ENCODE measurements at regions not wholly inside any gene's neighbourhood (a gene's known extent, or its start where the extent isn't known, plus 50 kb on each side); places are given as distances from the start of the nearest gene placed in this dataset.

DNA sequence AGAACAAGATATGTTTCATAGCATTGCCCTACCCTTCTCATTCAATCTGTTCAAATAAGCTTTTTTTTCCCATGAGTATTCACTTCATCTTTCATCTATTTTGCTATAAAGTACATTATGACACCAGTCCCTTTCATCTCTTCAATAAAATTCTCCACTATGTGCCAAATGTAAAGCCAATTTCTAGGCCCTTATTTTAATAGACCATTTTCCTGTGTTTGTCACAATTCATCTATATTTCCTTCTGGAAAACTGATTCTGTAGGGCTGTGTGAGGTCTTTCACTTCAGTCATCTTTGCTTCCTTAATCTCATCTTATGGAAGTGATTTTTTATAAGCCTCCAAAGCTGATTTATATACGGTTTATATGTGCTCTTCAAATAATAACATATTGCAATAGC is 992.4 kb upstream of the EYS start:
- no TSS peak for BruUV-seq (replicated peaks)
- 0% methylated on average over 1 of the region's 1 CpG for WGBS (ENCODE audit: insufficient coverage, insufficient replicate concordance, low lambda C conversion rate, missing lambda C conversion rate)
- Histone ChIP-seq H3K27me3 (replicated peaks in 1 of 2; ENCODE audit: control insufficient read depth in 2 of 2, insufficient read depth in 2 of 2, low read length in 1 of 2) (no peaks in the 10 kb centered on the region), H2AFZ (ENCODE audit: control insufficient read depth, low read depth, low read length) (no peak overlapping the region), H4K20me1 (ENCODE audit: control insufficient read depth, insufficient read depth) (no peaks in the 10 kb centered on the region), H3K9ac (ENCODE audit: control insufficient read depth, insufficient read depth, low read length) (no peak overlapping the region), H3K36me3 (ENCODE audit: control insufficient read depth in 2 of 2, insufficient read depth in 2 of 2, low read length in 1 of 2) (no peaks in the 10 kb centered on the region), H3K9me3 (replicated peaks; ENCODE audit: control insufficient read depth, insufficient read depth, low read length) (no peaks in the 10 kb centered on the region; the same call in 2 of the 3 replicates), H3K4me1 (ENCODE audit: control insufficient read depth, insufficient read depth, low read length) (no peaks in the 10 kb centered on the region), H3K4me2 (ENCODE audit: control insufficient read depth, insufficient read depth) (no peak overlapping the region), H3K4me3 (no peak overlapping the region), H3K79me2 (ENCODE audit: control insufficient read depth, insufficient read depth, low read length) (no peaks in the 10 kb centered on the region), H3K27ac (ENCODE audit: control insufficient read depth, insufficient read depth) (no peak overlapping the region)
- ATAC-seq (no peak), DNase-seq (ENCODE audit: low read depth, low spot score) (no peak), FAIRE-seq (no peak)
- POLR2A ChIA-PET, result no interaction called here
- SMC1A ChIA-PET (ENCODE audit: uncharacterized antibody, unreplicated experiment), result interaction anchor here (1.4 kb wide), 1 partner anchor 22 kb away, joined by 4 read pairs; no protein-coding TSS in a partner anchor
- in situ Hi-C loops (cut with MboI) (no loop called here), intact Hi-C loops (cut with micrococcal nuclease; ENCODE audit: unreplicated experiment) (no loop called here)
- RAD21 ChIA-PET (ENCODE audit: unreplicated experiment), result no interaction called here
- CTCF ChIA-PET, result no interaction called here
- no peak for TF ChIP-seq DPF2 (IDR thresholded peaks at IDR 0.05)
- TF ChIP-seq CEBPZ (IDR thresholded peaks at IDR 0.05; ENCODE audit: low read depth, low read length), result no peak
- TF ChIP-seq CREM (IDR thresholded peaks at IDR 0.05; ENCODE audit: low read depth), result no peak
- TF ChIP-seq, protein P1, sequence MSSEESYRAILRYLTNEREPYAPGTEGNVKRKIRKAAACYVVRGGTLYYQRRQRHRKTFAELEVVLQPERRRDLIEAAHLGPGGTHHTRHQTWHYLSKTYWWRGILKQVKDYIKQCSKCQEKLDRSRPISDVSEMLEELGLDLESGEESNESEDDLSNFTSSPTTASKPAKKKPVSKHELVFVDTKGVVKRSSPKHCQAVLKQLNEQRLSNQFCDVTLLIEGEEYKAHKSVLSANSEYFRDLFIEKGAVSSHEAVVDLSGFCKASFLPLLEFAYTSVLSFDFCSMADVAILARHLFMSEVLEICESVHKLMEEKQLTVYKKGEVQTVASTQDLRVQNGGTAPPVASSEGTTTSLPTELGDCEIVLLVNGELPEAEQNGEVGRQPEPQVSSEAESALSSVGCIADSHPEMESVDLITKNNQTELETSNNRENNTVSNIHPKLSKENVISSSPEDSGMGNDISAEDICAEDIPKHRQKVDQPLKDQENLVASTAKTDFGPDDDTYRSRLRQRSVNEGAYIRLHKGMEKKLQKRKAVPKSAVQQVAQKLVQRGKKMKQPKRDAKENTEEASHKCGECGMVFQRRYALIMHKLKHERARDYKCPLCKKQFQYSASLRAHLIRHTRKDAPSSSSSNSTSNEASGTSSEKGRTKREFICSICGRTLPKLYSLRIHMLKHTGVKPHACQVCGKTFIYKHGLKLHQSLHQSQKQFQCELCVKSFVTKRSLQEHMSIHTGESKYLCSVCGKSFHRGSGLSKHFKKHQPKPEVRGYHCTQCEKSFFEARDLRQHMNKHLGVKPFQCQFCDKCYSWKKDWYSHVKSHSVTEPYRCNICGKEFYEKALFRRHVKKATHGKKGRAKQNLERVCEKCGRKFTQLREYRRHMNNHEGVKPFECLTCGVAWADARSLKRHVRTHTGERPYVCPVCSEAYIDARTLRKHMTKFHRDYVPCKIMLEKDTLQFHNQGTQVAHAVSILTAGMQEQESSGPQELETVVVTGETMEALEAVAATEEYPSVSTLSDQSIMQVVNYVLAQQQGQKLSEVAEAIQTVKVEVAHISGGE (CRISPR knock-in tag; IDR thresholded peaks at IDR 0.05), result no peak
- TF ChIP-seq POU2F2 (IDR thresholded peaks at IDR 0.05; ENCODE audit: borderline replicate concordance, low read depth, low read length), result no peak
- no peak for TF ChIP-seq TAF1 (IDR thresholded peaks at IDR 0.05; ENCODE audit: borderline replicate concordance, low read depth, low read length)
- TF ChIP-seq SMARCA5 (IDR thresholded peaks at IDR 0.05), result no peak
- TF ChIP-seq SREBF1 (IDR thresholded peaks at IDR 0.05; ENCODE audit: low read length), result no peak
- TF ChIP-seq TARDBP (IDR thresholded peaks at IDR 0.05; ENCODE audit: borderline replicate concordance), result no peak
- TF ChIP-seq WRNIP1 (IDR thresholded peaks at IDR 0.05; ENCODE audit: borderline replicate concordance, low read depth, low read length), result no peak
- no peak for TF ChIP-seq TCF12 (IDR thresholded peaks at IDR 0.05; ENCODE audit: low read depth, low read length)
- TF ChIP-seq, protein P2, sequence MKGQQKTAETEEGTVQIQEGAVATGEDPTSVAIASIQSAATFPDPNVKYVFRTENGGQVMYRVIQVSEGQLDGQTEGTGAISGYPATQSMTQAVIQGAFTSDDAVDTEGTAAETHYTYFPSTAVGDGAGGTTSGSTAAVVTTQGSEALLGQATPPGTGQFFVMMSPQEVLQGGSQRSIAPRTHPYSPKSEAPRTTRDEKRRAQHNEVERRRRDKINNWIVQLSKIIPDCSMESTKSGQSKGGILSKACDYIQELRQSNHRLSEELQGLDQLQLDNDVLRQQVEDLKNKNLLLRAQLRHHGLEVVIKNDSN (IDR thresholded peaks at IDR 0.05; ENCODE audit: borderline replicate concordance, extremely low read length, insufficient read depth, low read depth, low read length), result no peak
- TF ChIP-seq, protein P3, sequence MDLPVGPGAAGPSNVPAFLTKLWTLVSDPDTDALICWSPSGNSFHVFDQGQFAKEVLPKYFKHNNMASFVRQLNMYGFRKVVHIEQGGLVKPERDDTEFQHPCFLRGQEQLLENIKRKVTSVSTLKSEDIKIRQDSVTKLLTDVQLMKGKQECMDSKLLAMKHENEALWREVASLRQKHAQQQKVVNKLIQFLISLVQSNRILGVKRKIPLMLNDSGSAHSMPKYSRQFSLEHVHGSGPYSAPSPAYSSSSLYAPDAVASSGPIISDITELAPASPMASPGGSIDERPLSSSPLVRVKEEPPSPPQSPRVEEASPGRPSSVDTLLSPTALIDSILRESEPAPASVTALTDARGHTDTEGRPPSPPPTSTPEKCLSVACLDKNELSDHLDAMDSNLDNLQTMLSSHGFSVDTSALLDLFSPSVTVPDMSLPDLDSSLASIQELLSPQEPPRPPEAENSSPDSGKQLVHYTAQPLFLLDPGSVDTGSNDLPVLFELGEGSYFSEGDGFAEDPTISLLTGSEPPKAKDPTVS (IDR thresholded peaks at IDR 0.05; ENCODE audit: low read depth, low read length), result no peak
- no peak for TF ChIP-seq NR2C2 (IDR thresholded peaks at IDR 0.05; ENCODE audit: borderline replicate concordance, control insufficient read depth, insufficient read length, low read depth)
- no peak for TF ChIP-seq GABPA (IDR thresholded peaks at IDR 0.05; ENCODE audit: low read depth)
- no peak for TF ChIP-seq NFIC (IDR thresholded peaks at IDR 0.05; ENCODE audit: low read depth, low read length)
